Stimulated activated CD8-positive, alpha-beta memory T cell treated with anti-CD3 and anti-CD28 coated beads, Interleukin-4, amount 100 ng/mL, for 1 hour (primary cell): ENCODE measurements at regions not wholly inside any gene's neighbourhood (a gene's known extent, or its start where the extent isn't known, plus 50 kb on each side); places are given as distances from the start of the nearest gene placed in this dataset.

Source experiments
- DNase-seq, 2 donors: peaks; one replicate each; pipeline ENCODE4 v3.0.0-alpha.2; 2020; ENCODE audit warnings: low read depth in 2 of 2, low spot score in 1 of 2

- DNase-seq: no peak
Observed at GRCh38 chr15:98187549-98187948, 227.0 kb downstream of the ARRDC4 start.

GRCh38 chr15:98190914-98191313, 230.4 kb downstream of the ARRDC4 start:
- DNase-seq: no peak

GRCh38 chr15:98195796-98196195, 235.3 kb downstream of the ARRDC4 start:
- DNase-seq: no peak

- DNase-seq: no peak
Observed at GRCh38 chr15:98196371-98196770, 235.9 kb downstream of the ARRDC4 start.

GRCh38 chr15:98202256-98202655, 241.8 kb downstream of the ARRDC4 start:
- DNase-seq: no peak

- DNase-seq: no peak
Observed at GRCh38 chr15:98203872-98204660, 243.6 kb downstream of the ARRDC4 start.

- DNase-seq: no peak
Observed at GRCh38 chr15:98207928-98208327, 247.4 kb downstream of the ARRDC4 start.

GRCh38 chr15:98213346-98213979, 253.0 kb downstream of the ARRDC4 start:
- no peak for DNase-seq

GRCh38 chr15:98216166-98216565, 255.7 kb downstream of the ARRDC4 start:
- DNase-seq: no peak

GRCh38 chr15:98217356-98217755, 256.9 kb downstream of the ARRDC4 start:
- DNase-seq: no peak

- DNase-seq: no peak
Observed at GRCh38 chr15:98221144-98221543, 260.6 kb downstream of the ARRDC4 start.

- DNase-seq: no peak
Observed at GRCh38 chr15:98221577-98221976, 261.1 kb downstream of the ARRDC4 start.

GRCh38 chr15:98226149-98226548, 265.6 kb downstream of the ARRDC4 start:
- DNase-seq: no peak

- DNase-seq: no peak
Observed at GRCh38 chr15:98226578-98226977, 266.1 kb downstream of the ARRDC4 start.

- no peak for DNase-seq
Observed at GRCh38 chr15:98228846-98229245, 268.3 kb downstream of the ARRDC4 start.

- DNase-seq: no peak
Observed at GRCh38 chr15:98230975-98231374, 270.5 kb downstream of the ARRDC4 start.

- no peak for DNase-seq
Observed at GRCh38 chr15:98231696-98232440, 271.4 kb downstream of the ARRDC4 start.

GRCh38 chr15:98232761-98233160, 272.3 kb downstream of the ARRDC4 start:
- no peak for DNase-seq

- DNase-seq: no peak
Observed at GRCh38 chr15:98233873-98234272, 273.4 kb downstream of the ARRDC4 start.

GRCh38 chr15:98240303-98240702, 279.8 kb downstream of the ARRDC4 start:
- DNase-seq: no peak

GRCh38 chr15:98241032-98241554, 280.6 kb downstream of the ARRDC4 start:
- no peak for DNase-seq

- DNase-seq: no peak
Observed at GRCh38 chr15:98257290-98257689, 296.8 kb downstream of the ARRDC4 start.
